HG03342 (cell line): ENCODE measurements at regions not wholly inside any gene's neighbourhood (a gene's known extent, or its start where the extent isn't known, plus 50 kb on each side); places are given as distances from the start of the nearest gene placed in this dataset.

ENCODE experiments used
- ATAC-seq: cut with Tn5 transposase; IDR thresholded peaks from one replicate; pipeline ENCODE4 v1.9.1; 2021; ENCODE audit warnings: mild to moderate bottlenecking, moderate library complexity; ENCODE audit not compliant: unreplicated experiment

DNA sequence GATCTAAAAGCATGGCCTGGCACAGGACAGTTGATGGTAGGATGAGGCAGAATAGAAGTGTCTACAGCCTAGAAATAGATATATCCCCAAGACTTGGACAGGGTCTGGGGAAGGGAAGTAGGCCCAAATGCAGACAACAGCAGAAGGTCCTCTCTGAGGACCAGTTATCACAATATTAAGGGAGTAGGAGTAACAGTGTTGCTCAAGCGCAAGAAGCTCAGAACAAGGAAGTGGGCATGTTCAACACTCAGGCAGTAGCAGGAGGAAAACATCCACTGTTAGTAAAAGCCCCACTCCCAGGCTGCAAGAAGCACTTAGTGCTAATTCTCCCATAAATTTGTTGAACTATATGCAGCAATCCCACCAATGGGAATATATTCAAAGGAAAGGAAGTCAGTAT lies 314.7 kb downstream of the METTL4 start:
- no peak for ATAC-seq

DNA sequence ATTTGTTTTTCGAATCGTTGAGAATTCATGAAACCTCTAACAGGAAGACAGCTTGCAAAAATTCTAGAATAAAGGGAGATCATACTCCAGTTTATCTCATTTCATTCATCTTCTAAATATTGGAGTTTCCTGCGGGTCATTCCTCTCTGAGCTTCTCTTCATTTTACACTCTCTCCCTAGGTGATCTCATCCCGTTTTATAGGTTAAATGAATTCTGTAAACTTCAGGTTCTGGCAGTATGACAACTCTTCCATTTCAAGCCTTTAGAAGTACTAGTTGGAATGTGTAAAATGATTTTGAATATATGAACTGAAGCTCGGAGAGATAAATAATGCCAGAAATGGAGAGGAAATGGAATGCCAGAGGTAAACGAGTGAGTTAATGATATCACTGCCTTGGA lies 312.4 kb downstream of the METTL4 start:
- no peak for ATAC-seq

DNA sequence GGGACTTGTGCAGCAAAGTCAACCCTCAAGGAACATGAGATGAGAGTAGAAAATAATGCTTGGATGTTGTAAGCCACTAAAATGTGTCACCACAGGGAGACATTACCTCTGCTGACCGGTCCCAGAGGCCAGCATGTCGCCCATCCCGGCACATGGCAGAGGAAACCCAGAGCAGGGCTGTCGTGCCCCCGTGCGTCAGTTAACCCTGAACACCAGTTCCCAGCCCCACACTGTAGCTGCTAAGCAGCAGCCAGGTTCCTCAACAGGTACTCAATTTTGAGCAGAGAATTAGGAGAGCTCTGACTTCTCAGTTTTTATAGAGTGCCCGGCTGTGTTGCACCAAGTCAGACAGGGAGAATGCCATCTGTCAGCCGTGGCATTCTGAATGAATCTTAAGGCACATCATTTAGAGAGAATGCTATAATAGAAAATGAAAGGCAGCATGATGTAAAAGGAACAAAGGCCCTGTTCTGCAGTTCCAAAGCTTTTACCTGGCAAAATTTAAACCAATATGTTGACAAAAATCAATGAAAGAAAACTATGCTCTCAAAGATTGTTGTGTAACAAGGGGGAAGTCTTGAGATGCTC lies 307.9 kb downstream of the METTL4 start:
- ATAC-seq: no peak

DNA sequence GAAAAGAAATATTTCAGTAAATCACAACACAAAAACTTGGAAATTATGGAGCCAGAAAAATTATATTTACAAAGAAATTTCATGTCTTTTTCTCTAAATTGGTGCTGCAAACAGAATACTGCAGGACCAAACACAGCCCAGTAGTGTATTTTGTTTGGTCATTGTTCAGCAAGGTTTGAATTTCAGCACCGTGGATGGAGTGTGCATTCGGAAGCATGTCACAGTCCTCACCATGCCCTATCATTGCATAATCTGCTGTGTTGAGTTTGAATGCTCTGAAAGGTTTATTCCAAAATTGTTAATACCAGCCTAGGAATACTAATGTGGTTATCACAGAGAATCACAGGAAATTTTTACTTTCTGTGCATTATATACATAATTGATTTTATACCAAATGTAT lies 296.7 kb downstream of the METTL4 start:
- ATAC-seq: no peak

DNA sequence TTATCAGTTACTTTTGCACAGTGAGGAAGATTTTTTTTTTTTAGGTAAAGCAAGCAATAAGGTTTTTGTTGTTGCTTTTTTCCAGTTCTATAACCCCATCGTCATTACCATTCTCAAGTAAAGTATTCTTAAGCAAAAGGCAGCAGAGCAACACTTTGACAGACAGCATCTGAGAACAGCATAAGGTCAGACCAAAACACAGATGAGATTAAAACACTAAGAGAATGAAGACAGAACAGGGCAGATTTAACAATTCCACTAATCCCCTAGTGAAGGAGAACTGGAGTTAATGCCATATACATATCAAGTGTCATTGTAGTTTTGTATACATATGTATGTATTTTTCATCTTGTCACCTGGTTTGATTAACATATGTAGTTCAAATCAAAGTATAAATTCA lies 290.2 kb downstream of the METTL4 start:
- ATAC-seq: no peak

DNA sequence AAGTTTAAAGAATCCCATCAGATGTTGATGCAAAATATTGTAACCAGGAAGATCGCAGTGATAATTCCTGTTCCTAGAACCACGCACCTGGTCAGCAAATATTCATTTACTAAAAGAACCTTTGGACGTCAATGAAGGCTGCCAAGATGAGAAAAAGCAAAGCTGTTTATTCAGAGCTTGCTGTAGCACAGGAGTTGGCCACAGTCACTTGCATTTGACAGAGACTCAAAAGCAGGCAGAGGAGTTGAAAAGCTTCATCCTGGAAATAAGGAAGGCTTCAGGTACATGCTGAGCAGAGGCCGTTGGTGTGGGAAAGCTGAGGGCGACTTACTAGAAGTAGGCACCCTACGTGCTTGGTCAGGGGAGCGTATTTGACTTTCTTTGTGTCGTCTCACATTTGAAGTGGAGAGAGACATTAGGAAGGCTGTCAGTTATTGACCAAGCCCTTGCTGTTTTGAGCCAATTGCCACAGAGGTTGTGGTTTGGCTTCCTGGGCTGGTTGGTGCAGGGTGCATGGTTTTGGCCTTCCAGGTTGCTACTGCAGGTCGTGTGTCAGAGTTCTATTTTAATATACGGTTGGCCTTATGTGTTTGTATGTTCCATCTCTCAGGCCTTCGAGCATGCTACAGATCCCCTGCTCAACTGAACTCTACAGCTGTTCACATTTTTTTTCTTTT lies 289.6 kb downstream of the METTL4 start:
- no peak for ATAC-seq

DNA sequence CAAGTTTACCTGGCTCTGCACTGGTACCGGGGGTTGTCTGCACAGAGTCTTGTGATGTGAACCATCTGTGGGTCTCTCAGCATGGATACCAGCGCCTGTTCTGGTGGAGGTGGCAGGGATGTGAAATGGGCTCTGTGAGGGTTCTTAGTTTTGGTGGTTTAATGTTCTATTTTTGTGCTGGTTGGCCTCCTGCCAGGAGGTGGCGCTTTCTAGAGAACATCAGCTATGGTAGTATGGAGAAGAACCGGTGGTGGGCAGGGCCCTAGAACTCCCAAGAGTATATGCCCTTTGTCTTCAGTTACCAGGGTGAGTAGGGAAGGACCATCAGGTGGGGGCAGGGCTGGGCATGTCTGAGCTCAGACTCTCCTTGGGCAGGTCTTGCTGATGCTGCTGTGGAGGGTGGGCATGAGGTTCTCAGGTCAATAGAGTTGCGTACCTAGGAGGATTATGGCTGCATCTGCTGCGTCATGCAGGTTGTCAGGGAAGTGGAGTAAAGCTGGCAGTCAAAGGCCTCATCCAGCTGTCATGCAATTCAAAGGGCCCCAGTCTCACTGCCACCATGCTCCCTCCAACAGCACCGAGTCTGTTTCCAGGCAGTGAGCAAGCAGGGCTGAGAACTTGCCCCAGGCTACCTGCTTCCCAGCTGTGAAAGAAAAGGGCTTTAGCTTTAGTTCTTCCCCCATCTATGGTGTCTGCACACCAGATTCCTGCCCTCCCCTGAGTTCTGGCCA lies 278.0 kb downstream of the METTL4 start:
- no peak for ATAC-seq

DNA sequence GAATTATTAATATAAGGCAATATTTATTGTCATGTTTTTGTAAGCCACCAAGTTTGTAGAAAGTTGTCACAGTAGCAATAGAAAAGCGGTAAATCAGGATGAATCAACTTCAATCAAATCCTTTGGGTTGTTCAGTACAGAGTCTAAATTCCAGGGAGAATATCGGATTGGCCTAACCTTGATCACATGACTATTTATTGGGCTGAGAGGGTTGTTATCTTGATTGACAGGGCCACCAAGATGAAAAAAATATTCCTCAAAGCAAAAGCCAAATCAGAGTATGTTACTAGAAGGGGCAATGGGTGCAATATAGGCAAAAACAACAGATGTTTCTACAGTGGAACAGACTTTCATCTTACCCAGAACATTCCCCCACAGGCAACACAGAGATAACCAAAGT lies 270.0 kb downstream of the METTL4 start:
- no peak for ATAC-seq

DNA sequence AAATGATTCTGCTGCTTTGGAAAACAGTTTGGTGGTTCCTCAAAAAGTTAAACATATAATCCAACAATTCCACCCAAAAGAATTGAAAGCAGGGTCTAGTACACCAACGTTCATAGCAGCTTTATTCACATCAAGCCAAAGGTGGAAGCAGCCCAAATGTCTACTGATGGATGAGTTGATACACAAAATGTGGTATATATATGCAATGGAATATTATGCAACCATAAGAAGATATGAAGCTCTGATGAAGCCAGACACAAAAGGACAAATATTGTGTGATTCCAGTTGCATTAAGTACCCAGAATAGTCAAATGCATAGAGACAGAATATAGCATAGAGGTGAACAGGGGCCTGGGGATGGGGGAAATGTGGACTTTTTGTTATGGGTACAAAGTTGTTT lies 269.3 kb downstream of the METTL4 start:
- ATAC-seq: no peak

DNA sequence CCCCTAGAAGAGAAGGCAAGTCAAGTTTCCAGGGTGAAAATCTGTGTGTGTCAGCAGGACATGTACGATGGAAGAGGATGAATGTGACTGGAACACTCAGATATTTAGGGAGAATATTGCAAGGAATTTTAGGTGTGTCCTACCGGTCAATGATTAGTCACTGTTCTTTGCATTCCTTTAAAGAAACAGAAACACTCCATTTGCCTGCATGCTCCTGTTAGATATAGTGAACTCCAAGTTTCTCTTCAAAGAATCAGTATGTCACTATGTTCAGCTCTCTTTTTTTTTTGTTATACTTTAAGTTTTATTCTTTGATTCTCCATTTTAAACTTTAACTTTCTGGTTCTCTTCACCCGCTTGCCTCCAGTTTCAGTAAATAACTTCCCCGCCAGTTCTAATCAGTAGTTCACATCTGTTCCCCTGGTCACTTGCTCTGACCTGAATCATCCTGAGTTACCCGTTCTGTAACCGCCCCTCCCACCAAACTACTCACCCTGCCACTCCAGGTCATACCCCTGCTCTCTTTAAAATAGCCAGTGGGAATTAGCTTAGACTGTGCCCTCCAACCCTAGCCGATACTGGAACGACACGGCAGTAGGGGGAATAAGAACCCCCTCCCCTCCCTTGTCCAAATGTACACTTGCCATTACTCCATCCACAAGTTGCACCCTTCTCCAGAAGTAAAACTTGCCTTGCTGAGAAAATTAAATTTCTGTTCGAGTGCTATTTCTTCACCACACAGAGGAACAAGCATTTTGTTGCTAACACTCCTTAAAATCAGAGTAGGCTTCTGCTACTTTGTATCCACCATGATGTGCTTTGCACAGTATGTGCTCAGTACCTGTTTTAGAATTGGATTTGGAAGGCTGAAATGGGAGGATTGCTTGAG lies 268.4 kb downstream of the METTL4 start:
- no peak for ATAC-seq

DNA sequence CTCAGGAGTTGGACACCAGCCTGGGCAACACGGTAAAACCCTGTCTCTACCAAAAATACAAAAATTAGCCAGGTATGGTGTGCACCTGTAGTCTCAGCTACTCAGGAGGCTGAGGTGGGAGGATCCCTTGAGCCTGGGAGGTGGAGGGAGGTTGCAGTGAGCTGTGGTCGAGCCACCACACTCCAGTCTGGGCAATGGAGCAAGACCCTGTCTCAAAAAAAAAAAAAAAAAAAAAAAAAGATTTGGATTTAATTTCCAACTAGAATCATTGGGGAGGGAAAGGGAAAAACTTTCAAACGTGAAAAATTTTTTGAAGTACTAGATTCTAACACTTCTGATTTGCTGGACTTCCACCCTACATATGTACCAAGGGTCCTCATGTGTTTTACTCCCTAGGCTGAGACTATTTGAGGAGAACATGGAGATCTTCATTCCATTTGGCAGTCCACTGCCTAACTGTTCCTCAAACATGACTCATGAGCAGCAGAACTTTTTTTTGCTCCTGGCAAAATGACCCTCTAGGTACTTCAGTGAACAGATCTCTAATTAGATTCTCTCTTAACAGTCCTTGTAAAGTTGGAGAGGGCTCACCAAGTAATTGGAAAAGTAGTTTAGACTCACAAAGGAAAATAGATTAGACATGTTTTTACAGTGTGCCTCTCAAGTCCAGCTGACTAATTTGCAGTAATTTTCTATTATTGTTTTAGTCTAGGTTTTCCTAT lies 267.6 kb downstream of the METTL4 start:
- no peak for ATAC-seq

DNA sequence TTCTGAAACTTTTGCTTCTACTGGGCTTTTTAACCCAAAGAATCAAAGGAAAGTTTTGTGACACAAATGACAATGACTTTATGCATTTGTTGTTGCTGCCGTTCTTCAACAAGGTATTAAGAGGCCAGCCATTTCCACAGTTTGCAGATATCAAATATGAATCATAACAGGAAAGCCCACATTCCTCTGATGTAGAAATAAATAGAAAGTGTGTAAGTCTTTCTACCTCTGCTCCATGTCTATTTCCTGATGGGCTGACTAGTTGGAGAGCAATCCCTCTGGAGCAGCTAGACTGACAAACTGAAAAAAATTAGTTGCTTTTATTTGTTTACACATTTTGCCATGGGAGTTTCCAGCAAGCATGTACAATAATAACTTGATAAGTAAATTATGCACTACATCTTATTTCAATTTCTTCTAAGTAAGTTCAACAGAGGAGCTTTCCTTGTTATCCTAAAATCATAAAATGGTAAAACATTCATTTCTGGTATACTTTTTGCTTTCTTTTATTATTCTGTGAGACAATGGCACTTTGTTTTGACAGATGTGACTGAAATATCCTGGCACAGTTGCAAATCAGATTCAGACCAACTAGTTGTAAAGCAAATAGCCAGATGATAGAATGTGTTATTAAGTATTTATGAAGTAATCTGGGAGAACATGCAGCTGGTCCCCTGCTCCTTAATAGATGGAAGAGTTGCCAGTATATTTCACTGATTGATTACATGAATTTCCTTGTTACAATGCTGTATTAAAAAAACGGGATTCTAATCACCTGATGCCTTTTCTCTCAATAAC lies 266.7 kb downstream of the METTL4 start:
- ATAC-seq: no peak

DNA sequence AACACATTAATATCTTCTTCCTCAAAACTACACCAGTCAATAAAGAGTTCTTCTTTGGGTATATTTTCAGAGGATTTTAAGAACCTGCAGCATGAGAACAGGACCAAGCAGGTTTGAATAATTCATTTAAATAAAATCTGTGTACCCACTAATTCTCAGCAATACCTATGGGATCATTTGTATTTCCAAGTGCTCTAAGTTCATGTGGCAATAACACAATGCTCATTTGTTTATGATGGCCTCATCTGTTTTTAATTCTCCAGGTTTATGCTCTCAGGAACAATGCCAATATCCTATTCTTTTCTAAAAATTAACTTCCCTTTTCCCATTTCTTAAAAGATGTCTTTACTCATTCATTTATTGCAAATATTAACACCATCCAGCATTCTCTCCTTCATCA lies 264.7 kb downstream of the METTL4 start:
- ATAC-seq: no peak

DNA sequence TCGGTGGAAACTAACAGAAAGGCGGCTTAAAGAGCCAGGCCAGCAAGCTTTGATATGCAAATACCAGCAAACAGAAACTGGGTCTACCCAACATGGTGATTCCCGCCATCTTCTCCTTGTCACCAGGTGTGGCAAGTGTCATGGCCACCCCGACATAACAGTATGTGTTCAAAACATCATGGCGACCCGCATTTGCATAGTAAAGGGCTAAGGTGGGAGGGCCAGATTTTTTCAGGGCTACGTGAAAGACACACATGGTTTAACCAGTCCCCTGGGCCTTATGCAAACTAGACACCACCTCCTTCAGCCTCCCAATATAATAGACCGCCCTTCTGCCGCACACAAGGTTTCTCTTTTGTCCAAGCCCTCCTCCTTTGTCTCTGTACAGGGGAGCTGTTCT lies 260.4 kb downstream of the METTL4 start:
- ATAC-seq: no peak

DNA sequence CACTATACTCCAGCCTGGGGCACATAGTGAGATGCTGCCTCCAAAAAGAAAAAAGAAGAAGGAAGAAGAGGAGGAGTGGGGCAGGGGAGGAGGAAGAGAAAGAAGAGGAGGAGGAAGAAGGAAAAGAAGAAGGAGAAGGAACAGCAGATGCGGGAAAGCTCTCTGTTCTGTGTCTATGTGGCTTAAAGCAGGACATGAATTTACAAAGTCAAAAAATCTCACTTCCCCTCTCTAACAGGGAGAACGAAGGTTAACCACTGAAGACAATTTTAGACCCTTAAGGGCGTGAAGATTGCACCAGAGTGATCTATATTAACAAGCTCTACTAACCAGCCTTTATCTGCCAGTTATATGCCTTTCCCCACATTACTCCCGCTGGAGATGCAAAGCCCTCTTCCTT lies 258.9 kb downstream of the METTL4 start:
- ATAC-seq: peak; percentile 68

DNA sequence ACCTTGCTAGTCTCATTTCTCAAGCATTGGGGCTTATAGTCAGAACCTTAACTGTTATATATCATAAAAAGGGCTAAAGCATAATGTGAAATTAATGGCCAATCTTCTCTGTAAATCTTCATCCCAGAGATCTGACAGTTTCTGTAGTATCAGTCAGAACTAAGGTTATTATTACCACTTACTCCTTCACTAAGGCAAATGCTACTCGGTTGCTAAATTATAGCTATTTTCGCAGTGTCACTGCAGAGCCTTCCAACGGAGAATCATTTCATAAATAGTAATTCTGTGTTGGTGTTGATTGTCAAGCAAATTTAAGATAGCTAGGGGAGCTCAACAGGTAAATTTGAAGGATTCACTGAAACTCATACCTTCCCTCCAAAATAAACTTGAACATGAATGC lies 258.0 kb downstream of the METTL4 start:
- no peak for ATAC-seq

DNA sequence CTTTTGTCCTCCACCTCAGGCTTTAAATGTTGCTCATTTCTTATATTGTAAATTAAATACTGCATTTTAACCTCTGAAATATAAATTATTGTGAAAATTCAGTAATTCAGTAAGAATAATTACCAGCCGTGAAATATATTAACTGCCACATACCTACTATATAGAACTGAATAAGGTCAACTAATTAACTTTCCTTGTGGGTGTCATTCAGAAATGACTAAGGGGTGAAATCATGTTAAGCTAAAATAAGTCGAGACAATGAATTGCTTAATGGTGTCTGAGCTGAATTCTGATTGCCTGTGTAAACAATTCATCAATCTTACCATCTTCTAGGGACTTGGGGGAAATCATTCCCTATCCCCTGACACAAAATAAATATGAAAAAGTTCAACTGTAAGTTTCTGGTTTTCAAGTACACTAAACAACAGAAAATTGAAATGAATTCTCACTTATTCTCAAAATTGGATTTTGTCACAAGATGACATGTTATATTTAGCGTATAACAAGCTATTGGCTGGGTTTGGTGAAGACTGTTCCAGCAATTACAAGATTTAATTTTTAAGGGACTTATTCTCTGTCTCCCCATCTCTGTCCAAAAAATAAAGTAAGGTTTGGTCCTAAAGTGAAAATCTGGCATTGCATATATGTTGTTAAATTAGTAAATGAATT lies 255.1 kb downstream of the METTL4 start:
- no peak for ATAC-seq

DNA sequence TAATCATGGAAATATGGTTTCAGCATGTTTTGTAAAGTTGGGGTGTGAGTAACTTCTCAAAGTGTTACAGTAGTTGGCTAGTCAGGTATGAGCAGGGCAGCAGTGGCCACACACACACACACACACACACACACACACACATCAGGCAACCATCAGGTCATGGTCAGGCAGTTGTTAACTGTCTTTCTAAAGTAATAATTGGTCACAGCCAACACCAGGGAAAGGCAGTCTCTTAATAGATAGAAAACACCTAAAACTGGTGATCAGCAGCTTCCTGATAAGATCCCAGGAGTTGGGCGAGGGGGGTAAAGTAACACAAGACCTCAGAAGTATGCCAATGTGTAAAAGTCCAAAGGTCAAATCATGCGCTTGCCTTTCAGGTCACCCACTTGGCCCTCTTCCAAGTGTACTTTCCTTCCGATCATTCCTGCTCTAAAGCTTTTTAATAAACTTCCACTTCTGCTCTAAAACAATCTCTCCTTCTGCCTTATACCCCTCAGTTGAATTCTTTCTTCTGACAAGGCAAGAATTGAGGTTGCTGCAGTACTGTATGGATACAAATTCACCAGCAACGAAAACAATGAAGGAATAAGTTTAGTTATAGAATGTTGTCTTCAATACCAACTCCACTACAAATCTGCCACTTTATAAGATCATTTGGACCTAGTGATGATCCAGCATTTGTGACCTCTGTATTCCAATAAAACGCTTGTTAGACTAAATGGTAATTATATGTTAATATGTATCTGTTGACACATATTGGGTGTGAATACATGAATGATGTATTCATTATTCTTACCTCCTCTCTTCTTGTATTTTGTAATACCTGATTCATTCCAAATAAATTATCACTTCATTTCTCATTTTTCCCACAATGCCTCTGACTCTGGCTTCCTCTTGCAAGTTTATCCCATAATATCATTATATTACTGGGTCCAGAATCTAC lies 254.3 kb downstream of the METTL4 start:
- ATAC-seq: no peak
